ENCODE measurements at regions not wholly inside any gene's neighbourhood (a gene's known extent, or its start where the extent isn't known, plus 50 kb on each side); places are given as distances from the start of the nearest gene placed in this dataset.

- H4K91ac ChIP-seq (ENCODE audit: low read depth, low read length, poor library complexity), result no peak overlapping the region
- no peak overlapping the region for H2AK5ac ChIP-seq (ENCODE audit: low read depth, low read length)
- WGBS, 2 donors (ENCODE audit: extremely low coverage in 2 of 2, insufficient read length in 2 of 2, insufficient replicate concordance in 1 of 2), result no CpG with 5 or more reads among the region's 3 CpGs
- no peak overlapping the region for H2AFZ ChIP-seq (ENCODE audit: low read length)
- no peaks in the 10 kb centered on the region for H3K36me3 ChIP-seq (replicated peaks in 1 of 2; ENCODE audit: control insufficient read depth in 2 of 2, insufficient read depth in 2 of 2, low read length in 2 of 2)
- H3K27ac ChIP-seq (replicated peaks; ENCODE audit: low read length), result no peak overlapping the region
- no peak overlapping the region for H2BK15ac ChIP-seq (ENCODE audit: low read length)
- DNase-seq (ENCODE audit: low spot score), result no peak
- H3K18ac ChIP-seq (ENCODE audit: low read length), result peak overlapping the region; percentile 53
- no peaks in the 10 kb centered on the region for H3K27me3 ChIP-seq (ENCODE audit: control insufficient read depth in 3 of 3, insufficient read depth in 3 of 3, low read depth in 1 of 3, low read length in 3 of 3)
- no peak overlapping the region for H3K9ac ChIP-seq (ENCODE audit: low read depth, low read length, poor library complexity)
- no peaks in the 10 kb centered on the region for H3K9me3 ChIP-seq (replicated peaks in 1 of 2; ENCODE audit: control insufficient read depth in 2 of 2, insufficient read depth in 1 of 2, low read depth in 1 of 2, low read length in 2 of 2)
- H3K4ac ChIP-seq (ENCODE audit: low read length), result no peak overlapping the region
- no peak overlapping the region for H2BK5ac ChIP-seq (ENCODE audit: low read length)
- H4K8ac ChIP-seq (ENCODE audit: low read depth, low read length), result peak overlapping the region; percentile 83
- no peak overlapping the region for H3K14ac ChIP-seq (ENCODE audit: low read length)
- H2BK120ac ChIP-seq (ENCODE audit: low read depth, low read length), result no peak overlapping the region
- no peak overlapping the region for H2BK12ac ChIP-seq (ENCODE audit: low read length)
- H3K4me3 ChIP-seq (ENCODE audit: low read length in 2 of 2), result no peak overlapping the region
- H3K79me1 ChIP-seq (ENCODE audit: low read depth, low read length), result no peaks in the 10 kb centered on the region
- H3K4me1 ChIP-seq (ENCODE audit: control insufficient read depth in 2 of 2, insufficient read depth in 1 of 2, low read depth in 1 of 2, low read length in 2 of 2), result no peaks in the 10 kb centered on the region
- H3K23ac ChIP-seq (ENCODE audit: low read depth, low read length, poor library complexity), result no peak overlapping the region
- no peak overlapping the region for H3K4me2 ChIP-seq (ENCODE audit: insufficient read depth, low read length, poor library complexity, severe bottlenecking)
Observed at GRCh38 chr1:87578464-87578863, 249.8 kb downstream of the LMO4 start.

GRCh38 chr1:87583459-87583858 lies 254.8 kb downstream of the LMO4 start:
- Histone ChIP-seq H2AK5ac (ENCODE audit: low read depth, low read length) (no peak overlapping the region), H3K27ac (replicated peaks; ENCODE audit: low read length) (no peak overlapping the region)

GRCh38 chr1:87584586-87584985 lies 255.9 kb downstream of the LMO4 start:
- DNase-seq (ENCODE audit: low spot score), result no peak
- no peak overlapping the region for H3K18ac ChIP-seq (ENCODE audit: low read length)
- H3K4me2 ChIP-seq (ENCODE audit: insufficient read depth, low read length, poor library complexity, severe bottlenecking), result no peak overlapping the region
- H3K36me3 ChIP-seq (replicated peaks in 1 of 2; ENCODE audit: control insufficient read depth in 2 of 2, insufficient read depth in 2 of 2, low read length in 2 of 2), result no peaks in the 10 kb centered on the region
- no peak overlapping the region for H3K14ac ChIP-seq (ENCODE audit: low read length)
- H4K91ac ChIP-seq (ENCODE audit: low read depth, low read length, poor library complexity), result no peak overlapping the region
- no peaks in the 10 kb centered on the region for H3K79me1 ChIP-seq (ENCODE audit: low read depth, low read length)
- H3K4ac ChIP-seq (ENCODE audit: low read length), result no peak overlapping the region
- H2BK12ac ChIP-seq (ENCODE audit: low read length), result no peak overlapping the region
- H3K27me3 ChIP-seq (ENCODE audit: control insufficient read depth in 3 of 3, insufficient read depth in 3 of 3, low read depth in 1 of 3, low read length in 3 of 3), result no peaks in the 10 kb centered on the region
- H3K9me3 ChIP-seq (replicated peaks in 1 of 2; ENCODE audit: control insufficient read depth in 2 of 2, insufficient read depth in 1 of 2, low read depth in 1 of 2, low read length in 2 of 2), result no peaks in the 10 kb centered on the region
- H3K4me3 ChIP-seq (ENCODE audit: low read length in 2 of 2), result no peak overlapping the region
- H3K4me1 ChIP-seq (ENCODE audit: control insufficient read depth in 2 of 2, insufficient read depth in 1 of 2, low read depth in 1 of 2, low read length in 2 of 2), result no peaks in the 10 kb centered on the region
- no peak overlapping the region for H3K23ac ChIP-seq (ENCODE audit: low read depth, low read length, poor library complexity)
- H2AFZ ChIP-seq (ENCODE audit: low read length), result no peak overlapping the region
- no peak overlapping the region for H2AK5ac ChIP-seq (ENCODE audit: low read depth, low read length)
- WGBS, 2 donors (ENCODE audit: extremely low coverage in 2 of 2, insufficient read length in 2 of 2, insufficient replicate concordance in 1 of 2), result no CpG with 5 or more reads among the region's 1 CpG
- H4K8ac ChIP-seq (ENCODE audit: low read depth, low read length), result no peak overlapping the region
- H2BK15ac ChIP-seq (ENCODE audit: low read length), result no peak overlapping the region
- no peak overlapping the region for H3K27ac ChIP-seq (replicated peaks; ENCODE audit: low read length)
- no peak overlapping the region for H2BK120ac ChIP-seq (ENCODE audit: low read depth, low read length)
- H3K9ac ChIP-seq (ENCODE audit: low read depth, low read length, poor library complexity), result no peak overlapping the region
- H2BK5ac ChIP-seq (ENCODE audit: low read length), result no peak overlapping the region

More at GRCh38 chr1:87583459-87583858, 254.8 kb downstream of the LMO4 start:
- no peak overlapping the region for H2BK12ac ChIP-seq (ENCODE audit: low read length)
- H3K4me2 ChIP-seq (ENCODE audit: insufficient read depth, low read length, poor library complexity, severe bottlenecking), result no peak overlapping the region
- H3K18ac ChIP-seq (ENCODE audit: low read length), result no peak overlapping the region
- H3K9me3 ChIP-seq (replicated peaks in 1 of 2; ENCODE audit: control insufficient read depth in 2 of 2, insufficient read depth in 1 of 2, low read depth in 1 of 2, low read length in 2 of 2), result no peaks in the 10 kb centered on the region
- H4K8ac ChIP-seq (ENCODE audit: low read depth, low read length), result no peak overlapping the region
- no peak overlapping the region for H2AFZ ChIP-seq (ENCODE audit: low read length)
- H3K27me3 ChIP-seq (ENCODE audit: control insufficient read depth in 3 of 3, insufficient read depth in 3 of 3, low read depth in 1 of 3, low read length in 3 of 3), result no peaks in the 10 kb centered on the region
- no peak overlapping the region for H3K4me3 ChIP-seq (ENCODE audit: low read length in 2 of 2)
- no peak overlapping the region for H3K9ac ChIP-seq (ENCODE audit: low read depth, low read length, poor library complexity)
- H3K4me1 ChIP-seq (ENCODE audit: control insufficient read depth in 2 of 2, insufficient read depth in 1 of 2, low read depth in 1 of 2, low read length in 2 of 2), result no peaks in the 10 kb centered on the region
- H3K23ac ChIP-seq (ENCODE audit: low read depth, low read length, poor library complexity), result no peak overlapping the region
- no peak overlapping the region for H3K14ac ChIP-seq (ENCODE audit: low read length)
- no CpG with 5 or more reads among the region's 4 CpGs for WGBS, 2 donors (ENCODE audit: extremely low coverage in 2 of 2, insufficient read length in 2 of 2, insufficient replicate concordance in 1 of 2)
- no peaks in the 10 kb centered on the region for H3K79me1 ChIP-seq (ENCODE audit: low read depth, low read length)
- H2BK15ac ChIP-seq (ENCODE audit: low read length), result no peak overlapping the region
- no peak overlapping the region for H3K4ac ChIP-seq (ENCODE audit: low read length)
- no peaks in the 10 kb centered on the region for H3K36me3 ChIP-seq (replicated peaks in 1 of 2; ENCODE audit: control insufficient read depth in 2 of 2, insufficient read depth in 2 of 2, low read length in 2 of 2)
- no peak overlapping the region for H2BK120ac ChIP-seq (ENCODE audit: low read depth, low read length)
- H2BK5ac ChIP-seq (ENCODE audit: low read length), result no peak overlapping the region
- no peak overlapping the region for H4K91ac ChIP-seq (ENCODE audit: low read depth, low read length, poor library complexity)
- no peak for DNase-seq (ENCODE audit: low spot score)

GRCh38 chr1:87586501-87586900 lies 257.8 kb downstream of the LMO4 start:
- no peak overlapping the region for H2AK5ac ChIP-seq (ENCODE audit: low read depth, low read length)
- no peak overlapping the region for H3K4me3 ChIP-seq (ENCODE audit: low read length in 2 of 2)
- no peaks in the 10 kb centered on the region for H3K79me1 ChIP-seq (ENCODE audit: low read depth, low read length)
- no peak overlapping the region for H2BK120ac ChIP-seq (ENCODE audit: low read depth, low read length)
- H3K27me3 ChIP-seq (ENCODE audit: control insufficient read depth in 3 of 3, insufficient read depth in 3 of 3, low read depth in 1 of 3, low read length in 3 of 3), result no peaks in the 10 kb centered on the region
- DNase-seq (ENCODE audit: low spot score), result no peak
- no peaks in the 10 kb centered on the region for H3K4me1 ChIP-seq (ENCODE audit: control insufficient read depth in 2 of 2, insufficient read depth in 1 of 2, low read depth in 1 of 2, low read length in 2 of 2)
- no peak overlapping the region for H2BK15ac ChIP-seq (ENCODE audit: low read length)
- H3K23ac ChIP-seq (ENCODE audit: low read depth, low read length, poor library complexity), result no peak overlapping the region
- H3K9me3 ChIP-seq (replicated peaks in 1 of 2; ENCODE audit: control insufficient read depth in 2 of 2, insufficient read depth in 1 of 2, low read depth in 1 of 2, low read length in 2 of 2), result no peaks in the 10 kb centered on the region
- no peak overlapping the region for H4K91ac ChIP-seq (ENCODE audit: low read depth, low read length, poor library complexity)
- H3K36me3 ChIP-seq (replicated peaks in 1 of 2; ENCODE audit: control insufficient read depth in 2 of 2, insufficient read depth in 2 of 2, low read length in 2 of 2), result no peaks in the 10 kb centered on the region
- no CpG with 5 or more reads among the region's 3 CpGs for WGBS, 2 donors (ENCODE audit: extremely low coverage in 2 of 2, insufficient read length in 2 of 2, insufficient replicate concordance in 1 of 2)
- H2AFZ ChIP-seq (ENCODE audit: low read length), result no peak overlapping the region
- H3K14ac ChIP-seq (ENCODE audit: low read length), result no peak overlapping the region
- no peak overlapping the region for H3K9ac ChIP-seq (ENCODE audit: low read depth, low read length, poor library complexity)
- no peak overlapping the region for H4K8ac ChIP-seq (ENCODE audit: low read depth, low read length)
- no peak overlapping the region for H2BK12ac ChIP-seq (ENCODE audit: low read length)
- no peak overlapping the region for H3K4ac ChIP-seq (ENCODE audit: low read length)
- no peak overlapping the region for H3K4me2 ChIP-seq (ENCODE audit: insufficient read depth, low read length, poor library complexity, severe bottlenecking)
- no peak overlapping the region for H2BK5ac ChIP-seq (ENCODE audit: low read length)
- no peak overlapping the region for H3K18ac ChIP-seq (ENCODE audit: low read length)
- H3K27ac ChIP-seq (replicated peaks; ENCODE audit: low read length), result no peak overlapping the region
